Right ventricle myocardium inferior (tissue), 1 donor: ENCODE measurements at regions not wholly inside any gene's neighbourhood (a gene's known extent, or its start where the extent isn't known, plus 50 kb on each side); places are given as distances from the start of the nearest gene placed in this dataset.

Source experiments
- ATAC-seq: fragments of 200-7000 bp; cut with Tn5 transposase; one replicate; pipeline ENCODE4 v1.9.1; 2020; ENCODE audit warnings: mild to moderate bottlenecking, moderate library complexity
- DNase-seq: peaks from one replicate; pipeline ENCODE4 v3.0.0; 2021; ENCODE audit errors: missing footprints
- intact Hi-C: fragments of 100-400 bp; cut with DNase I; formaldehyde crosslinking; loops from one replicate; pipeline ENCODE4 v1.11.0; 2022
- donor health status: DM: no; HTN: yes; CAD: no; lungs with severe emphysema.

- ATAC-seq, result no peak
- intact Hi-C loops, result no loop called here
- peak; percentile 8 for DNase-seq
Measured at GRCh38 chr15:66651913-66652642, 50.0 kb upstream of the SMAD6 start.
